Liver (tissue), 8 donors: ENCODE measurements at regions not wholly inside any gene's neighbourhood (a gene's known extent, or its start where the extent isn't known, plus 50 kb on each side); places are given as distances from the start of the nearest gene placed in this dataset.
A peak's percentile ranks its signal among the peaks of the same experiment; 100 is the strongest.

Experiments used
- DNase-seq: peaks from one replicate; pipeline ENCODE4 v3.0.0-alpha.2; 2017; ENCODE audit warnings: low spot score
- H3K27ac ChIP-seq, 2 donors: one replicate each; pipeline ENCODE4 v1.7.0; 2013; ENCODE audit warnings: inconsistent platforms in 2 of 2, low read length in 2 of 2, control low read depth in 1 of 2, low read depth in 1 of 2, mild to moderate bottlenecking in 1 of 2
- H3K27me3 ChIP-seq, 4 donors: one replicate each; pipeline versions ENCODE4 v1.6.1 to v1.7.0; 2013; ENCODE audit warnings: low read length in 3 of 4, inconsistent platforms in 1 of 4, mild to moderate bottlenecking in 1 of 4, moderate library complexity in 1 of 4; ENCODE audit not compliant: control insufficient read depth in 4 of 4, insufficient read depth in 4 of 4
- H3K36me3 ChIP-seq, 4 donors: one replicate each; pipeline versions ENCODE4 v1.6.1 to v1.7.0; 2013; ENCODE audit warnings: low read length in 3 of 4, mild to moderate bottlenecking in 3 of 4, low read depth in 1 of 4, moderate library complexity in 1 of 4; ENCODE audit not compliant: control insufficient read depth in 4 of 4, insufficient read depth in 3 of 4
- H3K4me1 ChIP-seq, 4 donors: one replicate each; pipeline versions ENCODE4 v1.6.1 to v1.7.0; 2013; ENCODE audit warnings: low read length in 3 of 4, mild to moderate bottlenecking in 3 of 4, moderate library complexity in 1 of 4; ENCODE audit not compliant: control insufficient read depth in 4 of 4, insufficient read depth in 4 of 4
- H3K4me3 ChIP-seq, 3 donors: one replicate each; pipeline versions ENCODE4 v1.6.1 to v1.7.0; 2013; ENCODE audit warnings: low read length in 3 of 3, control low read depth in 1 of 3, low read depth in 1 of 3, mild to moderate bottlenecking in 1 of 3
- H3K9ac ChIP-seq, 2 donors: one replicate each; pipeline ENCODE4 v1.7.0; 2013; ENCODE audit warnings: low read length in 2 of 2, mild to moderate bottlenecking in 2 of 2, moderate library complexity in 2 of 2, control low read depth in 1 of 2, low read depth in 1 of 2
- H3K9me3 ChIP-seq, 4 donors: one replicate each; pipeline versions ENCODE4 v1.6.1 to v1.7.0; 2013; ENCODE audit warnings: low read length in 3 of 4; ENCODE audit not compliant: control insufficient read depth in 4 of 4
- CTCF ChIP-seq: fragments of 150-350 bp; IDR thresholded peaks from 2 replicates; pipeline ENCODE4 v1.5.1; 2017; ENCODE audit warnings: improper control_type of control experiment, low read depth, low read length; ENCODE audit not compliant: missing input control
- EGR1 ChIP-seq, 2 donors: IDR thresholded peaks; 2 replicates each; pipeline ENCODE4 v1.6.1; 2016 to 2018; ENCODE audit warnings: antibody characterized with exemption in 2 of 2, low read depth in 2 of 2
- GABPA ChIP-seq, 2 donors: IDR thresholded peaks in 1 of 2; conservative IDR thresholded peaks in 1 of 2; 2 replicates each; pipeline ENCODE4 v1.6.1; 2016; ENCODE audit warnings: antibody characterized with exemption in 2 of 2, mild to moderate bottlenecking in 1 of 2, moderate library complexity in 1 of 2
- HNF4A ChIP-seq, 2 donors: conservative IDR thresholded peaks; 2 replicates each; pipeline ENCODE4 v1.6.1; 2016; ENCODE audit warnings: antibody characterized with exemption in 2 of 2, mild to moderate bottlenecking in 2 of 2
- NR2F2 ChIP-seq: IDR thresholded peaks from 2 replicates; pipeline ENCODE4 v1.6.1; 2016; ENCODE audit warnings: antibody characterized with exemption
- RXRA ChIP-seq, 2 donors: IDR thresholded peaks; 2 replicates each; pipeline ENCODE4 v1.6.1; 2017 to 2018; ENCODE audit warnings: antibody characterized with exemption in 2 of 2, mild to moderate bottlenecking in 1 of 2
- SP1 ChIP-seq: IDR thresholded peaks from 2 replicates; pipeline ENCODE4 v1.6.1; 2018; ENCODE audit warnings: antibody characterized with exemption, mild to moderate bottlenecking
- TAF1 ChIP-seq: conservative IDR thresholded peaks from 2 replicates; pipeline ENCODE4 v1.6.1; 2016; ENCODE audit warnings: antibody characterized with exemption, mild to moderate bottlenecking
- YY1 ChIP-seq: IDR thresholded peaks from 2 replicates; pipeline ENCODE4 v1.6.1; 2016; ENCODE audit warnings: antibody characterized with exemption, mild to moderate bottlenecking
- WGBS: extraction: QIAGEN DNeasy Blood & Tissue Kit; methylation state at CpG from one replicate; pipeline ENCODE4 v1.1.7; 2013; 5-methylcytosine and 5-hydroxymethylcytosine counted together
- TF ChIP-seq, protein P1 (sequence below): IDR thresholded peaks from 2 replicates; pipeline ENCODE4 v1.6.1; 2016; ENCODE audit warnings: antibody characterized with exemption
- TF ChIP-seq, protein P2 (sequence below): IDR thresholded peaks from 2 replicates; pipeline ENCODE4 v1.6.1; 2016; ENCODE audit warnings: antibody characterized with exemption
- donor health status: healthy.
- donor health status: healthy.
- donor health status: healthy.
- donor health status: healthy.
- donor health status: healthy.

- Histone ChIP-seq H3K36me3 (no peaks in the 10 kb centered on the region), H3K9me3 (peaks cover 0 to 4% (median 2%) of the 10 kb centered on the region in 4 donors), H3K9ac (no peak overlapping the region), H3K4me1 (no peaks in the 10 kb centered on the region), H3K4me3 (no peak overlapping the region), H3K27me3 (no peaks in the 10 kb centered on the region), H3K27ac (no peak overlapping the region)
- no peak for TF ChIP-seq SP1
- TF ChIP-seq NR2F2, result no peak
- TF ChIP-seq CTCF, result no peak
- no peak for TF ChIP-seq YY1
- no peak for TF ChIP-seq GABPA (IDR thresholded peaks at IDR 0.05 in 1 of 2, conservative IDR thresholded peaks at IDR 0.05 in 1 of 2)
- no peak for TF ChIP-seq HNF4A (conservative IDR thresholded peaks at IDR 0.05)
- TF ChIP-seq EGR1 (IDR thresholded peaks at IDR 0.05; ENCODE audit: low read depth in 2 of 2), result no peak
- DNase-seq, result no peak
- 21% methylated on average over 1 of the region's 1 CpG for WGBS
Measured at GRCh38 chr14:85115921-85116320, 414.0 kb upstream of the FLRT2 start.

DNA sequence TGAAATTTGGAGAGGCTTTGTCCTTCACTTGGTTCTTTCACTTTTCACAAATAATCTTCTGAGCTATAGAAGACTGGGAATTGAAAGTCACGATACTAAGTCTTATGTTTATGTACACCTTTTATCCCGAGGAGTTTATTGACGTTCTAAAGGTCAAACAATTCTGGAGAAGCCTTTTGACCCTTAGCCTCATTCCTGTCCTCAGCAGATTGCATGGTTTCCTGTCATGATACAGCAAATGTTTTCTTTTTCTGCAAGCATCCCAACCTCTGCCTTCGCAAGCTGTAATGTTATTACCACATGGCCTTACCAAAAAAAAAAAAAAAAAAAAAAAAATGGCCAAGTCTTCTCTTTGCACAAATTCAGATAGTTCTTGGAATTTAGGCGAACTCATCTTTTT is 411.7 kb upstream of the FLRT2 start:
- peak; percentile 46 for TF ChIP-seq NR2F2
- TF ChIP-seq RXRA (IDR thresholded peaks at IDR 0.05), result peak in 1 of 2 donors; percentile 56
- peak; percentile 10 to 55 for TF ChIP-seq HNF4A (conservative IDR thresholded peaks at IDR 0.05)
- no peak for TF ChIP-seq TAF1
- no peak overlapping the region for H3K27ac ChIP-seq
- H3K4me3 ChIP-seq, result no peak overlapping the region
- no peaks in the 10 kb centered on the region for H3K4me1 ChIP-seq
- H3K27me3 ChIP-seq, result no peaks in the 10 kb centered on the region
- H3K9ac ChIP-seq, result no peak overlapping the region
- H3K36me3 ChIP-seq, result no peaks in the 10 kb centered on the region
- WGBS, result 31% methylated on average over 5 of the region's 5 CpGs
- DNase-seq, result no peak
- no peaks in the 10 kb centered on the region for H3K9me3 ChIP-seq

DNA sequence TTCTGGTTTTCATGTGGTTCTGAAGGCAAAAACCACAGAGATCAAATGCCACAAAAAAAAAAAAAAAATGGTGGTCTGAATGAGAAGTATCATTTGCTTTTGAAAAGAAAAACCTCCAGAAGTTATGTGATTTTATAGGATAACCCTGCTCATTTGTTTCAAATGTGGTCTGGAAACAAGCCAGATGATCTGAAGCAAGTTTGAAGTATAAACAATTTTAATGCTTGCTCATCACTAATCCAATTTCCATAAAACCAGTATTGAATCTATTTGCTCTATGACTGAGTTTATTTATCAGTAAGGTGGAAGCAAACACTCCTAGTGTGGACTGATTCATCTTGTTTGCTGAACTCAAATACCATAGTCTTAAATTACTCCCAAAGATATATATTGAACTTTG is 407.3 kb upstream of the FLRT2 start:
- no peak overlapping the region for H3K4me3 ChIP-seq
- H3K4me1 ChIP-seq, result no peaks in the 10 kb centered on the region
- no peaks in the 10 kb centered on the region for H3K27me3 ChIP-seq
- no peak overlapping the region for H3K27ac ChIP-seq
- TF ChIP-seq, protein P1, sequence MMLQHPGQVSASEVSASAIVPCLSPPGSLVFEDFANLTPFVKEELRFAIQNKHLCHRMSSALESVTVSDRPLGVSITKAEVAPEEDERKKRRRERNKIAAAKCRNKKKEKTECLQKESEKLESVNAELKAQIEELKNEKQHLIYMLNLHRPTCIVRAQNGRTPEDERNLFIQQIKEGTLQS, result no peak
- TF ChIP-seq TAF1 (no peak), EGR1 (IDR thresholded peaks at IDR 0.05; ENCODE audit: low read depth in 2 of 2) (no peak), HNF4A (conservative IDR thresholded peaks at IDR 0.05) (no peak), SP1 (no peak), CTCF (no peak)
- TF ChIP-seq, protein P2, sequence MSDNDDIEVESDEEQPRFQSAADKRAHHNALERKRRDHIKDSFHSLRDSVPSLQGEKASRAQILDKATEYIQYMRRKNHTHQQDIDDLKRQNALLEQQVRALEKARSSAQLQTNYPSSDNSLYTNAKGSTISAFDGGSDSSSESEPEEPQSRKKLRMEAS, result no peak
- no peaks in the 10 kb centered on the region for H3K9me3 ChIP-seq
- H3K36me3 ChIP-seq, result no peaks in the 10 kb centered on the region
- DNase-seq, result no peak
- no peak overlapping the region for H3K9ac ChIP-seq
